ENCODE measurements at regions not wholly inside any gene's neighbourhood (a gene's known extent, or its start where the extent isn't known, plus 50 kb on each side); places are given as distances from the start of the nearest gene placed in this dataset.

DNA sequence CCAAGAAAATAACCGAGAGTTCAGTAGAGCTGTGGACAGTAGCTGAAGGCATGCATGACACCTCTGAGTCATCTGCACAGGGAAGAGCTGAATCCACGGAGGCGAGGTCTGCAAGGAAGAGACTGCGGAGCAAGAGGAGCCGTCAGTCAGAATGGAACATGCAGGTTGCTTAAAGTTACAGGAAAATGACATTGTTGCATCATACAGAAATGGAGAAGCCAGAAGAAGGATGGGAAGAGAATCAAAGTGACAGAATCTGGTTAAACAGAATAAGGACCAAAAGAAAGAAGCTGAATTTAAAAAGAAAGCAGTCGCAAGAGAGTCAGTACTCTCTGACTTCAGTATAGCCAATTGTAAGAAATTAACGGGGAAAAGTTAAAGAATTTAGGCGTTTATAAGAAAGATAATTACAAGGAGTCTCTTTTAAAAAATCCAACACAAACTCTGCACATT lies 533.8 kb downstream of the ADCYAP1 start:
- TF ChIP-seq, protein P1, sequence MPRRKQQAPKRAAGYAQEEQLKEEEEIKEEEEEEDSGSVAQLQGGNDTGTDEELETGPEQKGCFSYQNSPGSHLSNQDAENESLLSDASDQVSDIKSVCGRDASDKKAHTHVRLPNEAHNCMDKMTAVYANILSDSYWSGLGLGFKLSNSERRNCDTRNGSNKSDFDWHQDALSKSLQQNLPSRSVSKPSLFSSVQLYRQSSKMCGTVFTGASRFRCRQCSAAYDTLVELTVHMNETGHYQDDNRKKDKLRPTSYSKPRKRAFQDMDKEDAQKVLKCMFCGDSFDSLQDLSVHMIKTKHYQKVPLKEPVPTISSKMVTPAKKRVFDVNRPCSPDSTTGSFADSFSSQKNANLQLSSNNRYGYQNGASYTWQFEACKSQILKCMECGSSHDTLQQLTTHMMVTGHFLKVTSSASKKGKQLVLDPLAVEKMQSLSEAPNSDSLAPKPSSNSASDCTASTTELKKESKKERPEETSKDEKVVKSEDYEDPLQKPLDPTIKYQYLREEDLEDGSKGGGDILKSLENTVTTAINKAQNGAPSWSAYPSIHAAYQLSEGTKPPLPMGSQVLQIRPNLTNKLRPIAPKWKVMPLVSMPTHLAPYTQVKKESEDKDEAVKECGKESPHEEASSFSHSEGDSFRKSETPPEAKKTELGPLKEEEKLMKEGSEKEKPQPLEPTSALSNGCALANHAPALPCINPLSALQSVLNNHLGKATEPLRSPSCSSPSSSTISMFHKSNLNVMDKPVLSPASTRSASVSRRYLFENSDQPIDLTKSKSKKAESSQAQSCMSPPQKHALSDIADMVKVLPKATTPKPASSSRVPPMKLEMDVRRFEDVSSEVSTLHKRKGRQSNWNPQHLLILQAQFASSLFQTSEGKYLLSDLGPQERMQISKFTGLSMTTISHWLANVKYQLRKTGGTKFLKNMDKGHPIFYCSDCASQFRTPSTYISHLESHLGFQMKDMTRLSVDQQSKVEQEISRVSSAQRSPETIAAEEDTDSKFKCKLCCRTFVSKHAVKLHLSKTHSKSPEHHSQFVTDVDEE (CRISPR knock-in tag; IDR thresholded peaks at IDR 0.05), result no peak
- TF ChIP-seq, protein P2, sequence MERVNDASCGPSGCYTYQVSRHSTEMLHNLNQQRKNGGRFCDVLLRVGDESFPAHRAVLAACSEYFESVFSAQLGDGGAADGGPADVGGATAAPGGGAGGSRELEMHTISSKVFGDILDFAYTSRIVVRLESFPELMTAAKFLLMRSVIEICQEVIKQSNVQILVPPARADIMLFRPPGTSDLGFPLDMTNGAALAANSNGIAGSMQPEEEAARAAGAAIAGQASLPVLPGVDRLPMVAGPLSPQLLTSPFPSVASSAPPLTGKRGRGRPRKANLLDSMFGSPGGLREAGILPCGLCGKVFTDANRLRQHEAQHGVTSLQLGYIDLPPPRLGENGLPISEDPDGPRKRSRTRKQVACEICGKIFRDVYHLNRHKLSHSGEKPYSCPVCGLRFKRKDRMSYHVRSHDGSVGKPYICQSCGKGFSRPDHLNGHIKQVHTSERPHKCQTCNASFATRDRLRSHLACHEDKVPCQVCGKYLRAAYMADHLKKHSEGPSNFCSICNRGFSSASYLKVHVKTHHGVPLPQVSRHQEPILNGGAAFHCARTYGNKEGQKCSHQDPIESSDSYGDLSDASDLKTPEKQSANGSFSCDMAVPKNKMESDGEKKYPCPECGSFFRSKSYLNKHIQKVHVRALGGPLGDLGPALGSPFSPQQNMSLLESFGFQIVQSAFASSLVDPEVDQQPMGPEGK (CRISPR knock-in tag; IDR thresholded peaks at IDR 0.05; ENCODE audit: borderline replicate concordance), result no peak
- TF ChIP-seq, protein P3, sequence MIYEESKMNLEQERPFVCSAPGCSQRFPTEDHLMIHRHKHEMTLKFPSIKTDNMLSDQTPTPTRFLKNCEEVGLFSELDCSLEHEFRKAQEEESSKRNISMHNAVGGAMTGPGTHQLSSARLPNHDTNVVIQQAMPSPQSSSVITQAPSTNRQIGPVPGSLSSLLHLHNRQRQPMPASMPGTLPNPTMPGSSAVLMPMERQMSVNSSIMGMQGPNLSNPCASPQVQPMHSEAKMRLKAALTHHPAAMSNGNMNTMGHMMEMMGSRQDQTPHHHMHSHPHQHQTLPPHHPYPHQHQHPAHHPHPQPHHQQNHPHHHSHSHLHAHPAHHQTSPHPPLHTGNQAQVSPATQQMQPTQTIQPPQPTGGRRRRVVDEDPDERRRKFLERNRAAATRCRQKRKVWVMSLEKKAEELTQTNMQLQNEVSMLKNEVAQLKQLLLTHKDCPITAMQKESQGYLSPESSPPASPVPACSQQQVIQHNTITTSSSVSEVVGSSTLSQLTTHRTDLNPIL (CRISPR knock-in tag; IDR thresholded peaks at IDR 0.05; ENCODE audit: low read depth), result no peak

All from SK-N-SH treated with all-trans-retinoic acid at 6 μM for 48 hours (cell line).